Dedifferentiated amniotic fluid mesenchymal stem cell (primary cell): ENCODE measurements at regions not wholly inside any gene's neighbourhood (a gene's known extent, or its start where the extent isn't known, plus 50 kb on each side); places are given as distances from the start of the nearest gene placed in this dataset.
"Not testable (repeated sequence)": the region's sequence is repeated elsewhere in the genome, so short reads cannot be mapped to it uniquely, and the experiment has no call there.

Source experiments
- DNase-seq: peaks from one replicate; pipeline ENCODE4 v3.0.0-alpha.2; 2016; ENCODE audit errors: extremely low spot score

GRCh38 chr1:222470252-222470805 lies 77.6 kb downstream of the HHIPL2 start:
- not testable (repeated sequence) for DNase-seq

DNA sequence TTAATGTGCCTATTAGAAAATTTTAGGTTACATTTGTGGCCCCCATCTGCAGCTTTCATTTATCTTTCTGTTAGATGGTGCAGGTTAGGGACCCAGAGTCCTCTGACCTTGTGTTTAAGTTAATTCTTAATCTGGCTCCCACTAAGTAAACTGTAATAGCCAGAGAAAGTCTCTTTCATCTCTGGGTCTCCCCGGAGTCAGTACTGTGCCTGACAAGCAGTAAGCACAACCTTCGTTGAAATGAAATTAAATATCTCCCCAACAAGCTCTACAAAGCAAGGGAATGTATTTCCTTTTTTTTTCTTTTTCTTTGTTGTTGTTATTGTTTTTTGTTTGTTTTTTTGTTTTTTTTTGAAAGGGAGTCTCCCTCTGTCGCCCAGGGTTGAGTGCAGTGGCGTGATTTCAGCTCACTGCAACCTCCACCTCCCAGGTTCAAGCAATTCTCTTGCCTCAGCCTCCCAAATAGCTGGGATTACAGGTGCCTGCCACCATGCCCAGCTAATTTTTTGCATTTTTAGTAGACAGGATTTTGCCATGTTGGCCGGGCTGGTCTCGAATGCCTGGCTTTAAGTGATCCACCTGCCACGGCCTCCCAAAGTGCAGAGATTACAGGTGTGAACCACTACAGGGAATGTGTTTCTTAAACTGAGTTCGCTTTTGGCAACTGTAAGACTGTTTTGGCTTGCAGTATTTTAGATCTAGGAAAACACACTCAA lies 81.6 kb downstream of the HHIPL2 start:
- no peak for DNase-seq

DNA sequence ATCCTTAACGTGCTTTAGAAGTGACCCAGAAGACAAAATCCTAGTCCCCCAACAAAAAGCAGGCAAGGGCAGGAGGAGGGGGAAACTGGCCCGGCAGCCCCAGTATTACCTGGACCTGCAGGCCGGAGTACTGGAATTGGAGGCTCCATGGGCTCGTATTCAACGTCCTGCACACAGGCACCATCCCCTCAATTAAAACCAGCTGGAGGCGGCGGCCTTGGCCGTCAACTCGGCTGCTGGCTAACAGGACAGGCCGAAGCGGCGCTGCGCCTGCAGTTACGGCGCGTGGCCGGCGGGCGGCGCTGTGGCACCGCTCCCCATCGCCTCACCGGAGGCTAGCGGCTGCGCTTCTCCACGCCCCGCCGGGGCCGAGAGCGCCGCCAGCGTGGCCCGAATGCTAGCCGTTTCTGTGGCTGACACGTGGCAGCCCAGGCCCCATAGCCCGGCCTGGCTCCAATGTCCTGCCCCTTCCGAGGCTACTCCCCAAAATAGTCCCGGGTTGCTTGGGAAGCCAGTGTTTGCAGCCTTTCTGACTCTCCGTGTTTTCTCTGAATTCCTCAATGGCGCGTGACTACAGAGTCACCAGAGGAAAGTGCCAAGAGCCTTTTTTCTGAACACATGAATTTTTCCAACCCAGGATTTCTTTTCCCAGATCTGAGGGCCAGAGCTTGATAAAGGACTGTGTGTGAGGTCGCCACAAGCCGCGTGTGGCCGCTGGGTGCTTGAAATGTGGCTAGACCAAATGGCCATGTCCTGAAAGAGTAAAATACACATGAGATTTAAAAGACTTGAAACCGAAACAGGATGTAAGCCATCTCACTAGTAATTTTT lies 82.5 kb downstream of the HHIPL2 start:
- peak; percentile 93 for DNase-seq

- DNase-seq: peak; percentile 77
These were observed 83.1 kb downstream of the HHIPL2 start for GRCh38 chr1:222464841-222465210.

- no peak for DNase-seq
These were observed 84.7 kb downstream of the HHIPL2 start for GRCh38 chr1:222463059-222463730.

DNA sequence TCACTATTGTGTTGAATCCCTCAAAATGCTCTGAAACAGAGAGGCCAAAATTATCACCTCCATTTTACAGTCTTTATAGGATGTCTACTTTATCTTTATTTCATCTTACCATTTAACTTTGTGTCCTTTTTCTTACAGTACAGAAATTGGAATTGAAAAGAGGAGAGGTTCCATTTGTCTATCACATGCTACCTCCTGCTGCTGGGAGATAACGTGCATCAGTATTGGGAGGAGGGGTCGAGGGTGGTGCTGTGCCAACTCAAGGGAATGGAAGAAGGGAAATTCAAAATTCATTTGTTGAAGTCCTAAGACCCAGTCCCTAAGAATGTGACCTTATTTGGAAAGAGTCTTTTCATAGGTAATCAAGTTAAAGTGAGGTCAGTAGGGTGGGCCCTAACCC lies 85.3 kb downstream of the HHIPL2 start:
- no peak for DNase-seq

DNA sequence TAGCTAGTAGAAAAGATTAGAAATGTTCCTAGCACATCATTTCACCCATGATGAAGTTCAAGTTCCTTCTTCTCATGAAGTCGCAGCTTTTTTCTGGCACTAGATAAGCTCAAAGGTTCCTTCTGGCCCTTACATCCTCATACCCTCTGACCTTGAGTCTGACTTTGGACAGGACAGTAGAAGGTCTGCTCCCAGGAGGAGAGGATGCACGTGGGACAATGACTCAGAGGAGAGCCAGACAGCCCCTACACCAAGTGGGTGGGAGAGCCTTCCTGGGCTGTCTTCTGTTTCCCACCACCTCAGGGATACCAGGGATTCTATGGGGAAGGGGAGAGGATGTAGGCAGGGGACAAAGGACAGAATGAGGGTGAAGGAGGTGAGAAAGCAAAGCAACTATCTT lies 86.0 kb downstream of the HHIPL2 start:
- DNase-seq: peak; percentile 3

- no peak for DNase-seq
These were observed 88.3 kb downstream of the HHIPL2 start for GRCh38 chr1:222459652-222460051.

DNA sequence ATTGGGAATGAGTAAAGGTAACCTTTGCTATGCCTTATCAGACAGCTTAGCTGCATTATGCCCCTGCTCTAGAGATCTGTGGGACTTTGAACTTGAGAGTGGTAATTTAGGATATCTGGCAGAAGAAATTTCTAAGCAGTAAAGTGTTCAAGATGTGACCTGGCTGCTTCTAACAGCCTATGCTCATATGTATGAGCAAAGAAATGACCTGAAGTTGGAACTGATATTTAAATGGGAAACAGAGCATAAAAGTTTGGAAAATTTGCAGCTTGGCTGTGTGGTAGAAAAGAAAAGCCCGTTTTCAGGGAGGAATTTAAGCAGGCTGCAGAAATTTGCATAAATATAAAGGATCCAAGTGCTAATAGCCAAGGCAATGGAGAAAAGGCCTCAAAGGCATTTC lies 90.4 kb downstream of the HHIPL2 start:
- DNase-seq: no peak

GRCh38 chr1:222457084-222457483 lies 90.8 kb downstream of the HHIPL2 start:
- no peak for DNase-seq

DNA sequence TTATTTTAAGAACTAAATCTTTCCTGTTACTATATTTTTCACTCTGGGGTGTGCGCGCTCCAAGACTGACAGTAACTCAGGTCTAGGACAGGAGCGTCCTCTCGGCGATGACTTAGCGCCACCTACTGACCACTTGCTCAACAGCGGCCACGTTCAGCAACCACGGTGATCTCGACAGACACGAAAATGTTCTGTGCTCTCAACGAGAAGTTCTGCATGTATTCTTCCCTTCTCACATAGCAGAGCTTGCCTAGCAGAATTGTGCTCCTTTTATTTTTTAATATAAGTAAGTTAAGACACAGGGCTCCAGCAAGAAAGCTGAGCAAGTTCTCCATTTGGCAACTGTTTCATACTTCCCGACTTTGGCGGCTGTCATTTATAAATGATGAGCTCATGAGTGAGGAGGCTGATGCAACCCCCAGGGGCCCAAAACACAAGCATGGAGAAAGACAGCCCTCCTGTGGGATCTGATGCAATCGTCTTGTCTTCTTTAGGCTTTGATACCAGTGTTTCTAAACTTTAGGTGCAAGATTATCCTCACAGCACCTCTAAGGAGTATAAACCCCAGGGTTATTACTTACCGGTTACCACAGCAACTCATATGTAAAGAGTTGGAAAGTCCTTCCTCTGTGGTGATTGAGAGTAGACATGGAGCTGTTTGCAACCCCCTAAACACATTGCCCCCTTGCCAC lies 92.6 kb downstream of the HHIPL2 start:
- peak; percentile 91 for DNase-seq

- DNase-seq: peak; percentile 62
These were observed 93.1 kb downstream of the HHIPL2 start for GRCh38 chr1:222454782-222455181.

- DNase-seq: peak; percentile 49
These were observed 93.7 kb downstream of the HHIPL2 start for GRCh38 chr1:222454186-222454585.

GRCh38 chr1:222452031-222452430 lies 95.9 kb downstream of the HHIPL2 start:
- DNase-seq: no peak

GRCh38 chr1:222443566-222443965 lies 104.3 kb downstream of the HHIPL2 start:
- no peak for DNase-seq

DNA sequence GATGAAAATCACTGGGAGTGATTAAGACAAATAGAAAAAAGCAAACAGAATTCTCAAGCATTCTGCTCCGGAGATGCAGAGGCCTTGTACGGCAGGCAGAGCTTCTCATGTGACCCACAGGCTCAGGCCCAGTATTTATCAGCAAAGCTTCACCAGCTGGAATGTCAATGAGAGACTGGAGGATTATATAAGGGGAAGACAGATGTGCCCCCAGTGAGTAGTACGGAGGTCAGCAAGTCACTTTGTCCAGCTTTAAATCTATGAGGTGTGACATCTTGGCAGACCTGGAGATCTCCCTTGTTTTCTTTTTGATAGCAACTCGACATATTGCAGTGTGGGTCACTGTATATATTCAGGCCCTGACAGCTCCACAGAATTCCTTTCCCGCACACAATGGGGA lies 106.8 kb downstream of the HHIPL2 start:
- DNase-seq: no peak

- DNase-seq: no peak
These were observed 123.1 kb downstream of the HHIPL2 start for GRCh38 chr1:222424826-222425225.

DNA sequence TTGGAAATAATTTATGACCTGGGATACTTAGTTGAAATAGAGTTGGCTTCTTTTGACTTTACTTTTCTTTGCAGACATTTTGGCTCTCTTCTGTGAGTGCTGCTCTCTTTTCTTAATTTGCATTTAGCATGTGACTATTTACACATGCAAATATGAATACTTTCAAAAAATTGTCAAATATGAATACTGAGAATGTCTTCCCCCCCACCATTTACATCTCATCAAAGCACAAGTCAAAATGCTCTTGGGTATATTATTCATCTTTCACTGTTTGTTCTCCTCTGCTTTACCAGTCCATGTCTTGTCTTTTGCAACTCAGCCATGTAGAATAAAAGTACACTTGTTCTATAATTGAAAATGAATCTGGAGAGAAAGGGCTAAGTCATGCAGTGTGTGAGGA lies 126.5 kb downstream of the HHIPL2 start:
- no peak for DNase-seq

GRCh38 chr1:222420633-222421032 lies 127.3 kb downstream of the HHIPL2 start:
- DNase-seq: no peak

DNA sequence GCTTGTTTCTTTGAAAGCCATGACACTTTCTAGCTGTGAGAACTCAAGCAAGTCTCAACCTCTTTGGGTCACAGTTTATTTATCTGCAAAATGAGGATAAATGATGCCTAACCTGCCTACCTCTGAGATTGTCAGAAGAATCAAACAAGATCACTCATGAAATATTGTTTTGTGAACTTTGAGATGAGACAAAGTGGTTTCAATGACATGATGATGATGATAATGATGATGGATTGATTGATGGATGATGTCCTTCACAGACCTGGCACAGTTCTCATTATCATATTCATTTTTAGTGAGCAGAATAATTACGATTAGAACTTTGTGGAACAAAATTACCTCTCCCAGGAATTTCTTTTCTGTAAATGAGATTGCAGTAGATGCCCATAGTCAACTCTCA lies 129.2 kb downstream of the HHIPL2 start:
- DNase-seq: no peak

- DNase-seq: no peak
These were observed 130.6 kb downstream of the HHIPL2 start for GRCh38 chr1:222417264-222417663.
